WERI-Rb-1 (cell line): ENCODE measurements at regions not wholly inside any gene's neighbourhood (a gene's known extent, or its start where the extent isn't known, plus 50 kb on each side); places are given as distances from the start of the nearest gene placed in this dataset.

Experiments
- DNase-seq: peaks from one replicate; pipeline ENCODE4 v3.0.0-alpha.2; 2020
- H3K27ac ChIP-seq: fragments of 250-450 bp; sonication (Bioruptor Pico); 2 replicates; pipeline ENCODE4 v1.5.1; 2020; ENCODE audit warnings: mild to moderate bottlenecking, moderate library complexity
- H3K27me3 ChIP-seq: fragments of 250-450 bp; sonication (Bioruptor Pico); 2 replicates; pipeline ENCODE4 v1.5.1; 2021; ENCODE audit warnings: mild to moderate bottlenecking, low read depth, moderate library complexity; ENCODE audit not compliant: insufficient read depth, severe bottlenecking
- H3K36me3 ChIP-seq: fragments of 250-450 bp; sonication (Bioruptor Pico); 2 replicates; pipeline ENCODE4 v1.5.1; 2020; ENCODE audit warnings: mild to moderate bottlenecking, moderate library complexity
- H3K4me3 ChIP-seq: 2 replicates; pipeline ENCODE4 v1.5.1; 2011; ENCODE audit warnings: low read depth, mild to moderate bottlenecking, control low read depth, low read length
- H3K9me3 ChIP-seq: fragments of 250-450 bp; sonication (Bioruptor Pico); 2 replicates; pipeline ENCODE4 v1.5.1; 2021; ENCODE audit warnings: mild to moderate bottlenecking, moderate library complexity; ENCODE audit not compliant: severe bottlenecking
- TF ChIP-seq, protein P1 (sequence below): IDR thresholded peaks from 2 replicates; pipeline ENCODE4 v1.5.1; 2011; ENCODE audit warnings: low read depth, mild to moderate bottlenecking, control low read depth, inconsistent platforms, low read length

DNA sequence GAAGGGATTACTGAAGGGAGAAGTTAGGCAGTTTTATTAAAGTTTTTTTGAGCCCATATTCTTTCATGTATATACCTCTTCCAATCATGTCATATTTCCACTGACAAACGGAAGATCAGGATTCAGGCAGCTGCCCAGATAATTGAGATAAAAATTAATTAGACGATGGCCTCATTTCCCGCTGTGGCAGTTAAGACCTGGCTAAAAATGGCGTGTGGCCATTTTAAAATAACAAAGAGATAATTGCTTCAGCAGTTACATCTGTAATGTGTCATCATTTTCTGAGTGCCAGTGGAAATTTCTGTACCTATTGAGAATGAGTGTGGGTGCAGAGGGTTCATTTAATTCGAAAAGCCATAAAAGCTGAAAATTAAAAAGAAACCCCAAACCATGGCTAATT, 215.1 kb downstream of the STK31 start:
- Histone ChIP-seq H3K27me3 (no peaks in the 10 kb centered on the region), H3K36me3 (no peaks in the 10 kb centered on the region), H3K9me3 (no peaks in the 10 kb centered on the region), H3K27ac (no peak overlapping the region), H3K4me3 (no peak overlapping the region)
- DNase-seq = no peak
- TF ChIP-seq, protein P1, sequence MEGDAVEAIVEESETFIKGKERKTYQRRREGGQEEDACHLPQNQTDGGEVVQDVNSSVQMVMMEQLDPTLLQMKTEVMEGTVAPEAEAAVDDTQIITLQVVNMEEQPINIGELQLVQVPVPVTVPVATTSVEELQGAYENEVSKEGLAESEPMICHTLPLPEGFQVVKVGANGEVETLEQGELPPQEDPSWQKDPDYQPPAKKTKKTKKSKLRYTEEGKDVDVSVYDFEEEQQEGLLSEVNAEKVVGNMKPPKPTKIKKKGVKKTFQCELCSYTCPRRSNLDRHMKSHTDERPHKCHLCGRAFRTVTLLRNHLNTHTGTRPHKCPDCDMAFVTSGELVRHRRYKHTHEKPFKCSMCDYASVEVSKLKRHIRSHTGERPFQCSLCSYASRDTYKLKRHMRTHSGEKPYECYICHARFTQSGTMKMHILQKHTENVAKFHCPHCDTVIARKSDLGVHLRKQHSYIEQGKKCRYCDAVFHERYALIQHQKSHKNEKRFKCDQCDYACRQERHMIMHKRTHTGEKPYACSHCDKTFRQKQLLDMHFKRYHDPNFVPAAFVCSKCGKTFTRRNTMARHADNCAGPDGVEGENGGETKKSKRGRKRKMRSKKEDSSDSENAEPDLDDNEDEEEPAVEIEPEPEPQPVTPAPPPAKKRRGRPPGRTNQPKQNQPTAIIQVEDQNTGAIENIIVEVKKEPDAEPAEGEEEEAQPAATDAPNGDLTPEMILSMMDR = no peak

DNA sequence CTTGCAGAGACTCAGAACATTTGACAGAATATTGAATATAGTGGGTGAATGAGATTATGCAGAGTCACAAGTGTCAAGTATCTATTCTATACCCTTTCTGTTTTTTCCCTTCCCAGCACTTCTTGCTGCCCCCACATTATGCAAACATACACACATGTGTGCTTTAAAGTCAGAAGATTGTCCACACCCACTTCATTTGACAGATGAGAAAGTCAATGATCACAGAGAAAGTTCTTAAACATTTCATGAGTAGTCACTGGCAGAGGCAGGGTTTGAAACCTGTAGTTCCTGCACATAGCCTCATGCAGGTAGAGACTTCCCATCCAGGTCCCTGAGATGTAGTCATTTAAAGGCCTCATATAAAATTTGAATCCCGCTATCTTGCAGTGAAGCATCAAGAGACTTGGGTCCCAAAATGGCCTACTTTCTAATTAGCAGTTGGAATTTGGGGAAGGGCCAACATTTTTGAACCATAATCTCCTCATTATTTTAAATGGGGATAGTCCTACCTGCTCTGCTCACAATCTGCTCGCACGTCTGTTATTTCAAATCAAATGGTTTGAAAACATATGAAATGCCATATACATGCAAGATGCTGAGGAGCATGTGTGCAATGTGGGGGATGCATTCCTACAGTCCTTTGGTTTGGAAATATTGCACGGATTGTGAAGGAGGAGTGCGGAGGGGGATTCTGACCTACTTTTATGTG, 217.8 kb downstream of the STK31 start:
- Histone ChIP-seq H3K27ac (no peak overlapping the region), H3K4me3 (no peak overlapping the region), H3K9me3 (no peaks in the 10 kb centered on the region), H3K27me3 (no peaks in the 10 kb centered on the region), H3K36me3 (no peaks in the 10 kb centered on the region)
- TF ChIP-seq, protein P1 = no peak
- DNase-seq = no peak

DNA sequence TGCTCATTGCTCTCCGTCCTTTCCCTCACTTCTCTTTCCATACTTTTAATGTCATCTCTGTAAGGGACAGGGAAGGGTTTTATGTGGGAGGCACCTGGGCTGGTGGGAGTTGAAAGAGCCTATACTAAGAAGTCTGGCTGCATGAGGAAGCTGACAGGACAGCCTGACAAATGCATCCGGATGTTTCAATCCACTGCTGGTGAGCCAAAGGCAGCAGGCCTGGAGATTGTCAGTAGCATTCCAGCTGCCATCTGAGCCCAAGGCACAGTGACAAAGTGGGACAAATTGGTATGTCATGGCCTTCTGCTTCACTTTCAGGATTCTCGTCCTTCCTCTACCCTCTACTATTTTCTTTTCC, 218.4 kb downstream of the STK31 start:
- TF ChIP-seq, protein P1 = no peak
- no peak for DNase-seq
- Histone ChIP-seq H3K27ac (no peak overlapping the region), H3K9me3 (no peaks in the 10 kb centered on the region), H3K4me3 (no peak overlapping the region), H3K27me3 (no peaks in the 10 kb centered on the region), H3K36me3 (no peaks in the 10 kb centered on the region)

DNA sequence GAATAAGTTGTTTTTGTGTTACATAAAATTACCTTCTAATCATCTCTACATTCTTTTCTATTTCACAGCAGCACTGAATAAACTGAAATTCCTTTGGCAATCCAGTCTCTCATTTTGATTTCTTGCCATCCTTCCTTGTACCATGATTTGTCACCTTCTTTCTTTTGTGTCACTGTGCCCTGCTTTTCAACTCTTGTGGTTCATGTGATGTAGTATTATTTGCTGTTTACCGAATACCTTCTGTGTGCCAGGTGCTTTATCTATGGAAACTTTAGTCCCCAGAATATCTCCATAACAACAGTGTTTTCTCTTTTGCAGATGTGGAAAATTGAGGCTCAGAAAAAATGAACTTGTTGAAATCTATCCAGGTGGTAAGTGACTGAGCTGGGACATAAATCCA, 220.3 kb downstream of the STK31 start:
- no peak overlapping the region for H3K27ac ChIP-seq
- no peaks in the 10 kb centered on the region for H3K9me3 ChIP-seq
- H3K36me3 ChIP-seq = no peaks in the 10 kb centered on the region
- TF ChIP-seq, protein P1 = no peak
- DNase-seq = no peak
- H3K4me3 ChIP-seq = no peak overlapping the region
- H3K27me3 ChIP-seq = no peaks in the 10 kb centered on the region

DNA sequence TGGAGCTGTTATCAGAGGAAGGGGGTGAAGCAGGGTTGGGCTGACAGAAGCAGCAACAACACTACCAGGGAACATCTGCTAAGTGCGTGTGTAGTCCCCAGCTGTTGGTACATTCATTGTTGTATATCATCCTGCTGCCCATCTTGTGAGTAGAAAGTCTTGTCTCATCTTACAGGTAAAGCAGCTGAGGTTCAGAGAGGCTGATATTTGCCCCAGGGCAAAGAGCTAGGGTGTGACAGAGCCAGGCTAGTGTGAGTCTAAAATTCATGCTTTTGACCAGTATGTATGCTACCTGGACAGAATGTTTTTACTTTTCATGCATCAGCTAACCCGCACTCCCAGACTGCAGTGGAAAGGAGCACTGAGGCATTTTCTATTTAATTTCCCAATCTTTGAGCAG, 221.6 kb downstream of the STK31 start:
- Histone ChIP-seq H3K27me3 (no peaks in the 10 kb centered on the region), H3K27ac (no peak overlapping the region), H3K36me3 (no peaks in the 10 kb centered on the region), H3K9me3 (no peaks in the 10 kb centered on the region), H3K4me3 (no peak overlapping the region)
- TF ChIP-seq, protein P1 = no peak
- DNase-seq = no peak

DNA sequence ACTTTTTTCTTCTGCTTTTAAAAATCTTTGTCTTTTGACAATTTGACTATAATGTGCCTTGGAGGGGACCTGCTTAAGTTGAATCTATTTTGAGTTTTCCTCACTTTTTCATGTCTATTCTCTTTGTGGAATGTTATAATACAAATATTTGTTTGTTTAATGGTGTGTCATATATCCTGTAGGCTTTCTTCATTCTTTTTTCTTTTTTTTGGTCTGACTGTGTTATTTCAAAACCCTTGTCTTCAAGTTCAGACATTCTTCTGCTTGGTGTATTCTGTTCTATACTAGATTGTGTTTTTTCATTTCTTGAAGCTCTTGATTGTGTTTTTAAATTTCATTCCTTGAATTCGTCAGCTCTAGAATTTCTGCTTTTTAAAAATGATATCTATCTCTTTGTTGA, 228.2 kb downstream of the STK31 start:
- no peaks in the 10 kb centered on the region for H3K27me3 ChIP-seq
- H3K4me3 ChIP-seq = no peak overlapping the region
- no peaks in the 10 kb centered on the region for H3K36me3 ChIP-seq
- H3K9me3 ChIP-seq = no peaks in the 10 kb centered on the region
- no peak for DNase-seq
- TF ChIP-seq, protein P1 = no peak
- no peak overlapping the region for H3K27ac ChIP-seq
